Inferior parietal cortex (tissue), 1 donor: ENCODE measurements at regions not wholly inside any gene's neighbourhood (a gene's known extent, or its start where the extent isn't known, plus 50 kb on each side); places are given as distances from the start of the nearest gene placed in this dataset.
"Not testable (repeated sequence)": the region's sequence is repeated elsewhere in the genome, so short reads cannot be mapped to it uniquely, and the experiment has no call there.

Source experiments
- DNase-seq: peaks from one replicate; pipeline ENCODE4 v3.0.0-alpha.2; 2016; ENCODE audit errors: extremely low spot score

GRCh38 chr5:58308384-58308783 lies 151.5 kb downstream of the PLK2 start:
- DNase-seq: not testable (repeated sequence)

- no peak for DNase-seq
Observed at GRCh38 chr5:58300346-58300895, 159.5 kb downstream of the PLK2 start.

GRCh38 chr5:58299256-58299655 lies 160.6 kb downstream of the PLK2 start:
- DNase-seq: peak; percentile 30

GRCh38 chr5:58294598-58295305 lies 165.1 kb downstream of the PLK2 start:
- DNase-seq: no peak

- DNase-seq: not testable (repeated sequence)
Observed at GRCh38 chr5:58288275-58288674, 171.6 kb downstream of the PLK2 start.

GRCh38 chr5:58286741-58287140 lies 173.1 kb downstream of the PLK2 start:
- DNase-seq: no peak

- DNase-seq: no peak
Observed at GRCh38 chr5:58285900-58286299, 174.0 kb downstream of the PLK2 start.

- no peak for DNase-seq
Observed at GRCh38 chr5:58284886-58285285, 175.0 kb downstream of the PLK2 start.

GRCh38 chr5:58281189-58281588 lies 178.7 kb downstream of the PLK2 start:
- DNase-seq: no peak

GRCh38 chr5:58279259-58279658 lies 180.6 kb downstream of the PLK2 start:
- DNase-seq: no peak

- DNase-seq: no peak
Observed at GRCh38 chr5:58276431-58276830, 183.5 kb downstream of the PLK2 start.

GRCh38 chr5:58275516-58275915 lies 184.4 kb downstream of the PLK2 start:
- no peak for DNase-seq

- no peak for DNase-seq
Observed at GRCh38 chr5:58274191-58274590, 185.7 kb downstream of the PLK2 start.

GRCh38 chr5:58273711-58274110 lies 186.2 kb downstream of the PLK2 start:
- DNase-seq: no peak

- DNase-seq: no peak
Observed at GRCh38 chr5:58268268-58268667, 191.6 kb downstream of the PLK2 start.

- DNase-seq: no peak
Observed at GRCh38 chr5:58266402-58266801, 193.5 kb downstream of the PLK2 start.

- DNase-seq: no peak
Observed at GRCh38 chr5:58265246-58265930, 194.5 kb downstream of the PLK2 start.

GRCh38 chr5:58264276-58264675 lies 195.6 kb downstream of the PLK2 start:
- no peak for DNase-seq

GRCh38 chr5:58263296-58263695 lies 196.6 kb downstream of the PLK2 start:
- DNase-seq: no peak

GRCh38 chr5:58262226-58262625 lies 197.7 kb downstream of the PLK2 start:
- no peak for DNase-seq

- no peak for DNase-seq
Observed at GRCh38 chr5:58261605-58262004, 198.3 kb downstream of the PLK2 start.

- no peak for DNase-seq
Observed at GRCh38 chr5:58260243-58260642, 199.6 kb downstream of the PLK2 start.

GRCh38 chr5:58259685-58260152 lies 200.2 kb downstream of the PLK2 start:
- no peak for DNase-seq
